GM18498 (cell line): ENCODE measurements at regions not wholly inside any gene's neighbourhood (a gene's known extent, or its start where the extent isn't known, plus 50 kb on each side); places are given as distances from the start of the nearest gene placed in this dataset.

Experiments
- ATAC-seq: cut with Tn5 transposase; IDR thresholded peaks from one replicate; pipeline ENCODE4 v1.9.1; 2021; ENCODE audit warnings: mild to moderate bottlenecking, moderate library complexity; ENCODE audit not compliant: unreplicated experiment

DNA sequence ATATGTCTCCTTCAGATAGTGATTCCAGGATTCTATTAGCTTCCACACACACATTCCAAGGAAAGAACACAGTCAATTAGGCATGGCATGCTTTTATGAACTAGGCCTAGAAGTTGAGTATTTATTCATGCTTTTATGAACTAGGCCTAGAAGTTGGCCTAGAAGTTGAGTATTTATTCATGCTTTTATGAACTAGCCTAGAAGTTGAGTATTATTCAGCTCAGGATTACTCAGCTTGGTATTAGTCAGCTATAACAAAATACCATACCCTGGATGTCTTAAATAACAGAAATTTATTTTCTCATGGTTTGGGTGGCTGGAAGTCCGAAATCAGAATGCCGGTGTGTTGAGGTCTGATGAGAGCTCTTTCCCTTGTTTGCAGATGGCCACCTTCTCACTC is 442.7 kb upstream of the FLRT2 start:
- ATAC-seq: no peak

GRCh38 chr14:85088192-85088591 is 441.8 kb upstream of the FLRT2 start:
- no peak for ATAC-seq

GRCh38 chr14:85090681-85091080 is 439.3 kb upstream of the FLRT2 start:
- ATAC-seq: no peak

GRCh38 chr14:85093631-85094330 is 436.2 kb upstream of the FLRT2 start:
- ATAC-seq: no peak

DNA sequence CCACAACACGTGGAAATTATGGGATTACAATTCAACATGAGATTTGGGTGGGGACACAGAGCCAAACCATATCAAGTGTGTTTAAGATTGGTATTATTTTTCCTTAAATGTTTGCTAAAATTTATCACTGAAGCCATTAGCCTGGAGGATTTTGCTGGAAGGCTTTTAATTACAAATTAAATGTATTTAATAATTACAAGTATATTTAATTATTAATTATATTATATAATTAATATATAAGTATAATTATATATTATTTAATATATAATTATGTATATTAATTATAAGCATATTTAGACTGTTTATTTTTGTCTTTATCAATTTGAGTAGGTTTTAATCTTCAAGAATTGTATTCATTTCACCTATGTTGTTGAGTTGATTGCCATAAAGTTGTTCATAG is 427.4 kb upstream of the FLRT2 start:
- ATAC-seq: no peak

GRCh38 chr14:85106506-85106905 is 423.4 kb upstream of the FLRT2 start:
- ATAC-seq: no peak

DNA sequence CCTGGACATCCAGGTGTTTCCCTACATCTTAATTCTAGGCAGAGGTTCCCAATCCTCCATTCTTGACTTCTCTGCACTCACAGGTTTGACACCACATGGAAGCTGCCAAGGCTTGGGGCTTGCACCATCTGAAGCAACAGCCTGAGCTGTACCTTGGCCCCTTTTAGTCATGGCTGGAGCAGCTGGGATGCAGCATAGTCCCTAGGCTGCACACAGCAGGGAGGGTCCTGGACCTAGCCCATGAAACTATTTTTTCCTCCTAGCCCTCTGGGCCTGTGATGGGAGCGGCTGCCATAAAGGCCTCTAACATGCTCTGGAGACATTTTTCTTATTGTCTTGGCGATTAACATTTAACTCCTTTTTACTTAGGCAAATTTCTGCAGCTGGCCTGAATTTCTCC is 417.2 kb upstream of the FLRT2 start:
- ATAC-seq: no peak

DNA sequence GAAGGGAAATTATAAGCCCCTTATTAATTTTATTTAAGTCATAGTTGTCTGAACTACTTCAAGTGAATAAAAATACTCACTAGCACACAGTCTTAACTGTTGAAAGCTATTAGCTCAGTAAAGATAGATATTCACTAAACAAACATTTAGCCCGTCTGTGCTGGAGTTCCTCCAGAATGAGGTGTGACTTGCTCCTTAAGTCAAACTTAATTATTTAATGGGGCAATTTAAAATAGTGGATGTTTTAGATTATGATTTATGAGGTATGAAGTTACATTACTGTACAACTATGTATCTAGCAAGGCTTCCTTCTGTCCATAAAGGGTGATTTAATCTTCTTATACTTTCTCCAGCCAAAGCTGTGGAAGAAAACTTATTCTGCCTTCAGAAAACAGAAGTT is 414.0 kb upstream of the FLRT2 start:
- ATAC-seq: no peak

- no peak for ATAC-seq
These were observed 411.7 kb upstream of the FLRT2 start for GRCh38 chr14:85118274-85118673.

GRCh38 chr14:85122690-85123089 is 407.3 kb upstream of the FLRT2 start:
- ATAC-seq: no peak

DNA sequence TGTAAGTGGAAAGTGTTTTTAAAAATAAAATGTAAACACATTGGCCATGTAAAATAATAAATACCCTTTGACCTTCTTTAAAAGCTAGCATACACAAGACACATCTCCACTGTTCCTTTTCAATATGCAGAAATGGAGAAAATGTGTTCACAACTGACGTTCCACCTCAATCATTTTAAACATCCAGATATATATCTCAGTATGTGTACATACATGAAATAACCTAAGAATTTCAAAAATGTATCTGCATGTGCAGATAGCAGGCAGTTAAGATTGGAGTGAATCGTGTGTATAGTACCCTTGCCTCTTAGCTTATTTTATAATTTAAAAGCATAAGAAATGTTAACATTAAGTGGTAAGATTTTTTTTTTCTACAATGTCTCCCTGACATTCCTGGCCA is 406.2 kb upstream of the FLRT2 start:
- no peak for ATAC-seq

DNA sequence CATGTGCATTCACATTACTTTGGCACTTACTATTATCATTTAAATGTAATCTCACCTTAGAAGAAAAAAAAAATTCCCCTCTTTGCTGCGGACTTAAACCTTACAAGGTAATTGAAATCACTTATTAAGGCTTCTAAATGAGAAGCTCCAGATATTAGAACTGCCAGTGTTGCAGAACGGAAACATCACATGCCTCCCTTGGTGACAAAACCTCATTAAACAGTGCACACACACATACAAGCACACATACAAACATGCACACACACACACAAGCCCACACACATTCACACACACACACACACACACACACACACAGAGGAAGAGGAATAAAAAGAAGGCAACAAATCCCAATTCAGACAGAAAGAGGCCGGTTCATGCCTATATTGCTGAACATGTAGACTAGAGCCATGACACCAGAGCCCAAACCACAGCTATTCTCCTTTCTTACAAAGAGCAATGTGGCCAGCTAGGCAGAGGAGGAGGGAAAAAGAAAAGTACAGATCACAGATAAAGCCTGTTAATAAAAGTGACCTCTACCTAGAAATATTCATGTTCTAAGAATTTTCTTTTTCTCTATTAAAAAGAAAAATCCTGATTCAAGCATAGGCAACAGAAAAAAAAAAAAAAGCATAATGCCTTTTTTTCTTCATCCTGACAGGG is 405.2 kb upstream of the FLRT2 start:
- no peak for ATAC-seq

DNA sequence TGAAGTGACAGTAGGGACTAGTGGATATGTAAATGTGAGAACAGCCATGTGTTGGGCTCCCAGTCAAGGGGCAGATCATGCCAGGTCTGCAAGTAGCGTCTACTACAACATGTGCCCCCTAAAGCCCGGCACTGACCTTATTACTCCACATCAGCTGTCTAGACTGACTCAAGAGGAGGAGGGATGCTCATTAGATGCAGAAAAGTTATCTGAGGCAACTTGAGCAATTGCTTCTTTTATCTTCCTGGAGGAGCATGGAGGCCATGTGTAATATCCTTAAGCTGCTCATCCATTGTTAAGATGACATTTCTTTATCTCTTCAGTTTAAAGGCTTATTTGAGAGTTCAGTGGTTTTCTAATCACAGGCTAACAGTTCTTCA is 404.7 kb upstream of the FLRT2 start:
- ATAC-seq: no peak

DNA sequence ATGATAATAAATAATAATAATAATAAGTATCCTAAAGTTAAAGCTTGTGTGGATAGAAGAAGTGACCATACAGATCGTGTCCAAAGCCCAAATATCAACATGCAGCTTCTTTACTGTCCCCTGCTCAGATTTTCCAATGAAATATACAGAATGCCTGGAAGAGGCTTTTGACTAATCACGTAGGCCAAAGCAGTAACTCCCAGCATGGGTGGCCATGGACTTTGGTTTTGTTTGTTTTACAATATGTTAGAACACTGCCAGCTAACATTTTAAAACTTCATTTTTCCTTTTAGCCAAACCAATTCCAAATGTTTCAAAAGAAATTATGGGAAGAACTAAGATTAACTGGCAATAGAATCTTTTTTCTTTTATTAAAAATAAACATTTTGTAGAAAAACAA is 400.0 kb upstream of the FLRT2 start:
- no peak for ATAC-seq

DNA sequence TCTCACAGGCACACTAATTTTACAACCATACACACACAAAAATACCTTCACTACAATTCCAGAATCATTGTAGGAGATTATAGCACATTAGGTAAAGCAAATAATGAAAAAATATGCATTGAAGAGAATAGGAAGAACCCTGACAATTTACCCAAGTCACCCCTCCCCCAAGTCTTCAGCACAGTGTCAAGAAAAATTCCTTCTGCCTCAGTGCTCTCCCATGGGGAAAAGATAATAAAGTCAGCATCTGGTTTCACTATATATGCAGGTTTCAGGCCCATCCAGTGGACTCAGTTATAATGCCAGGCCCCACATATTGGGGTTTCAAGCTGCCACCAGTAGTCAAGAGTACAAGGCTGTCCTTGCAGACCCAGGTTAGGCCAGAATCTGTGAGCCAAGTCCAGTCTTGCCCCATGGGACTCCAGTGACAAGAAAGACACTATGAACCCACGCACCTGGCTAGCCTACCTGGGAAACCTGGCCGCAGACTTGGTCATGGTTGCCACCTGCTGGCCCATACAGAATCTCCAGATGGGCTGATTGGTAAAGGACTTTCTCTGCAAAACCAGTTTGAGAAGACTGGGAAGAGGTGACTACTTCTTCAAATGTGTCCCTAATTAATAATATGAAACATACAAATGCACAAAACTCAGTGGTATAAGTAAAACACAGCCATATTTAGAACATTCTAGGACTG is 398.6 kb upstream of the FLRT2 start:
- ATAC-seq: no peak

DNA sequence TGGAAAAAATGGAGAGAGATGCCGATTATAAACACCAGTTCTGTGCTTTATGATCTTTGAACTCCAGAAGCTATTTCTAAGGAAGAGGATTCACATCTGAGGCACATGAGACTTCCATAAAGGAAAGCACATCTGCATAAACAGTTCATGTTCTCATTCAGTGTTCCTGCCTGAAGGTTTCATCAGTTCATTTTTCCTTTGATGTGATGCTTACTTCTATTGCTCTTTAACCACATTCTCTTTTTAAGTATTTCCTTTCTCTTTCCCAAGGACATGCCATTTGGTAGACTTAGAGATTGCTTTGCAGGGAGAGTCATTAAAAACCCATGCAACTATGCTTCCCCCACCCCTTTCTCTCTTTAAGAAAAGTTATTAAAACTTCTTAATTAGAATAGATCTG is 387.0 kb upstream of the FLRT2 start:
- no peak for ATAC-seq

GRCh38 chr14:85146779-85147178 is 383.2 kb upstream of the FLRT2 start:
- no peak for ATAC-seq

- ATAC-seq: no peak
These were observed 379.8 kb upstream of the FLRT2 start for GRCh38 chr14:85150166-85150565.

DNA sequence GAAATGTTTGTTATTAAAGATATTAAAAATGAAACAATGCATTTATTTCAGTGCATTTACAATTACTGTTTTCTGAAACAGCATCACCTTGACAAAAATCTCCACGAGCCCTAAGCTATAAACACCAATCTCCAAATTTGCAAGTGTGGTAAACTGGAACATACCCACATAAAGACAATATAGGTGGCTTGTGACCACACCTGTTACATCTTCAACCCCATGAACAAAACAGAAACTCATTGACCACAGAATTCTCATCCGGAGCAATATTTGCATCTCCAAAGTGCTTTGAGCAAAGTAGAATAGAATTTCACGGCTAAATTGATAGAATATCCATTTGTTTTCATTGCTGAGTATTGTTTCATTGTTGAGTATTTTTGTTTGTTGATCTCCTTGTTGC is 375.2 kb upstream of the FLRT2 start:
- ATAC-seq: no peak

DNA sequence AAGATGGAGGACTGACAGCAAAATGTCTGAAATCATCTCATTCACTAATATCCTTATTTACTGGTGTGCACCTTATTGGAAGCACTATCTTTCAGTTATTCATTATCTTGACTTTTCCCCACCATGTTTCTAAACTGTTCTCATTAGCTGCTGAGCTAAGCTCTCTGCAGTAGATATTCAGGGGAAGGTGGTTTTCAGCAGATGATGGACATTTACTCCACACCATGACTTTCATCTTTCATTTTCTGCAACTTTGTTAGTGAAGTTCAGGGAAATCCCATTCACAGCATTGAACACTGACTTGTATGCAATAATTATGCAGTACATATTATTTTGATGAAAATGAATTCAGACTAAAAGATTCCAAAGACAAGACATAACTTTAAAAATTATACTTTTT is 373.6 kb upstream of the FLRT2 start:
- ATAC-seq: no peak

DNA sequence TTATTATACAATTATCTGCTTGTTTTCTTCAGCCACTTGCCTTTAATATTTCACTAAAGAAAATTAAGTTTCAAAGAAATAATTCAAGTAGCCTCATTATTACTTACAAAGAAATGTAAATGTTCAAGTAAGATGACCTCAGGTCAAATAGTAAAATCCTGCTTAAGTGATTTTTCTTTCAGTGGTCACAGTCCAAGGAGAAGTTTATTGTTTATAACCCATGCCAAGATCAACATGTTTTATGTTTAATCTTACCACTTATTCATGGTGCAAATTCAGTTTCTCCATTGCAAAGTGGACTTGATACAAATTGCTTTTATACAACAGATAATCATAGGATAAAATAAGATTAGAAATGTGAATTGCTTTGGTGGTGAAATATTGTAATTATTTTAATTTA is 370.2 kb upstream of the FLRT2 start:
- no peak for ATAC-seq

DNA sequence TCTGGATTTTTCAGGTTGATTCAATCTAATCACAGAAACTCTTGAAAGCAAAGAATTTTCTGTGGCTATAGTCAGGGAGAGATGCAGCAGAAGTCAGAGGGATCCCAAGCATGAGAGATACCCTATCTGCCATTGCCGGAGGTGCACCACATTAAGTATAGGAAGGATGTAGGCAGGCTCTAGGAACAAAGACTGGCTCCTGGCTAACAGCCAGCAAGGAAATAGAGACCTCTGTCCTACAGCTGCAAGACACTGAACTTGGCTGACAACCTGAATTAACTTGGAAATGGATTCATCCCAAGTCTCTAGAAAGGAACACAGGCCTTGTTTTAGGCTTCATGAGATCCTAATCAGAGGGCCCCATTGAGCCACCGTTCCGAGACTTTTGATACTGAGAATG is 364.9 kb upstream of the FLRT2 start:
- ATAC-seq: no peak
